Chondrocyte (in vitro differentiated cells): ENCODE measurements at regions not wholly inside any gene's neighbourhood (a gene's known extent, or its start where the extent isn't known, plus 50 kb on each side); places are given as distances from the start of the nearest gene placed in this dataset.
A peak's percentile ranks its signal among the peaks of the same experiment; 100 is the strongest.

Source experiments
- DNase-seq: peaks from one replicate; pipeline ENCODE4 v3.0.0; 2021; ENCODE audit warnings: mixed read lengths, low spot score
- H3K27ac Mint-ChIP-seq: one replicate; pipeline ENCODE4 v1.8.0; 2021; ENCODE audit warnings: mild to moderate bottlenecking, moderate library complexity, mixed read lengths; ENCODE audit not compliant: unreplicated experiment
- H3K27me3 Mint-ChIP-seq: 2 replicates; pipeline ENCODE4 v1.8.0; 2021; ENCODE audit warnings: low read depth, mixed read lengths
- H3K36me3 Mint-ChIP-seq: 2 replicates; pipeline ENCODE4 v1.8.0; 2021; ENCODE audit warnings: low read depth, mixed read lengths
- H3K4me1 Mint-ChIP-seq: 2 replicates; pipeline ENCODE4 v1.8.0; 2021; ENCODE audit warnings: low read depth, mild to moderate bottlenecking, mixed read lengths
- H3K4me3 Mint-ChIP-seq: one replicate; pipeline ENCODE4 v1.8.0; 2021; ENCODE audit warnings: mild to moderate bottlenecking, moderate library complexity, mixed read lengths; ENCODE audit not compliant: unreplicated experiment
- H3K9me3 Mint-ChIP-seq: 2 replicates; pipeline ENCODE4 v1.8.0; 2021; ENCODE audit warnings: low read depth, mixed read lengths
- TF ChIP-seq, protein P1 (sequence below): fragments of 200-600 bp; sonication (generic); IDR thresholded peaks from 2 replicates; pipeline ENCODE4 v1.5.0; 2021; ENCODE audit warnings: antibody characterized with exemption, mild to moderate bottlenecking, moderate library complexity

DNA sequence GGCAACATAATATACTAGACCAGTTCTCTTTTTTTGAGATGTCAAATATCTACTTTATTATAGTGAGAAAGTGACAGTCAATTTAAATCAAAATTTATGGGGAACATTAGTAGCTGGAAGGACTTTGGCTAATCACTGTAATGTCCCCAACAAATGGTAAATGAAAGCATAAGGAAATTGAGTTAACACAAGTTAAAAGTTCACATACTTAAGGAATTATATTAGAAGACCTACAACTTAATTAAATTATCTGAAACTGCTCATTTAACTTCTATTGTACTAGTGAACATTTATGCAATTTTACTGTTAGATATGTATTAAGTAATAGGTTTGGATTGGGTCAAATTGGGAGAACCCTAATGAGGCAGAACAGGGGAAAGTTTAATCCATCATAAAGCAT lies 160.3 kb upstream of the TENM3 start:
- peaks cover 3% of the 10 kb centered on the region for H3K9me3 Mint-ChIP-seq
- H3K36me3 Mint-ChIP-seq = peaks cover 24% of the 10 kb centered on the region
- H3K27me3 Mint-ChIP-seq = no peaks in the 10 kb centered on the region
- H3K27ac Mint-ChIP-seq = peak overlapping the region; percentile 93
- DNase-seq = no peak
- H3K4me1 Mint-ChIP-seq = peaks cover 73% of the 10 kb centered on the region
- TF ChIP-seq, protein P1, sequence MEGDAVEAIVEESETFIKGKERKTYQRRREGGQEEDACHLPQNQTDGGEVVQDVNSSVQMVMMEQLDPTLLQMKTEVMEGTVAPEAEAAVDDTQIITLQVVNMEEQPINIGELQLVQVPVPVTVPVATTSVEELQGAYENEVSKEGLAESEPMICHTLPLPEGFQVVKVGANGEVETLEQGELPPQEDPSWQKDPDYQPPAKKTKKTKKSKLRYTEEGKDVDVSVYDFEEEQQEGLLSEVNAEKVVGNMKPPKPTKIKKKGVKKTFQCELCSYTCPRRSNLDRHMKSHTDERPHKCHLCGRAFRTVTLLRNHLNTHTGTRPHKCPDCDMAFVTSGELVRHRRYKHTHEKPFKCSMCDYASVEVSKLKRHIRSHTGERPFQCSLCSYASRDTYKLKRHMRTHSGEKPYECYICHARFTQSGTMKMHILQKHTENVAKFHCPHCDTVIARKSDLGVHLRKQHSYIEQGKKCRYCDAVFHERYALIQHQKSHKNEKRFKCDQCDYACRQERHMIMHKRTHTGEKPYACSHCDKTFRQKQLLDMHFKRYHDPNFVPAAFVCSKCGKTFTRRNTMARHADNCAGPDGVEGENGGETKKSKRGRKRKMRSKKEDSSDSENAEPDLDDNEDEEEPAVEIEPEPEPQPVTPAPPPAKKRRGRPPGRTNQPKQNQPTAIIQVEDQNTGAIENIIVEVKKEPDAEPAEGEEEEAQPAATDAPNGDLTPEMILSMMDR = no peak
- peak overlapping the region; percentile 68 for H3K4me3 Mint-ChIP-seq

DNA sequence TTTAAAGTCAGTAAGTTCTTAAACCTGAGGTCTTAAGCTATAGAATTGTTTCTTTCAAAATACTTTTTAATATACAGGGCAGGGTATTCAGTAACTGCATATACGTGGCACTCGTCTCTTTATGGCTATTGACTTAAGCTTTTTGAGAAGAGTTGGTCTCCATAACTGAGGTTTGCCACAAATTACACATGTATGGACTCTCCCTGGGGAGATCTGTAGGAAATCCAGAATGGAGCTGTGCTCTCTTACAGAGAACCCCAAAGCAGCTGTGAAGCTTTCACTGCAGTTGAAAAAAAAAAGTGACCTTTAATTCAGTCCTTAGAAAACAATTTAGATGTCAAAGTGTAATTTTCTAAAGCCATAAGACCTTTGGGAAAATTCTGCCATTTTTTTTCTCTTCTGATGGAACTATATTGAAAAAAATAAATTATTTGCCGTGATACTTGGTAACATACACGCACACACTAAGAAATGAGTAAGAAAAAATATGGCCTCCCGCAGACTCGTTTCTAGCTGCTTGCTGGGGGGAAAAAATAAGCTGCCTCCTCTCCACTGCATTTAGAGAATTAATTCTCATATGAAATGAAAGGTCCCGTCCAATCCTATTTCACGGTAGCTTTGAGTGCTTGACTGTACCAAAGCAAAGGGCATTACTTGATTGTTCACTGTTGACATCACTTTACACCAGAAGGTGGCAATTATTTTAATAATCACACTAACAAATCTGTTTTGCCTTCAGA lies 159.4 kb upstream of the TENM3 start:
- Mint-ChIP-seq H3K36me3 (peaks cover 19% of the 10 kb centered on the region), H3K27me3 (no peaks in the 10 kb centered on the region), H3K27ac (peak overlapping the region; percentile 93), H3K9me3 (peaks cover 3% of the 10 kb centered on the region), H3K4me1 (peaks cover 73% of the 10 kb centered on the region), H3K4me3 (peak overlapping the region; percentile 68)
- no peak for DNase-seq
- TF ChIP-seq, protein P1 = peak; percentile 40

DNA sequence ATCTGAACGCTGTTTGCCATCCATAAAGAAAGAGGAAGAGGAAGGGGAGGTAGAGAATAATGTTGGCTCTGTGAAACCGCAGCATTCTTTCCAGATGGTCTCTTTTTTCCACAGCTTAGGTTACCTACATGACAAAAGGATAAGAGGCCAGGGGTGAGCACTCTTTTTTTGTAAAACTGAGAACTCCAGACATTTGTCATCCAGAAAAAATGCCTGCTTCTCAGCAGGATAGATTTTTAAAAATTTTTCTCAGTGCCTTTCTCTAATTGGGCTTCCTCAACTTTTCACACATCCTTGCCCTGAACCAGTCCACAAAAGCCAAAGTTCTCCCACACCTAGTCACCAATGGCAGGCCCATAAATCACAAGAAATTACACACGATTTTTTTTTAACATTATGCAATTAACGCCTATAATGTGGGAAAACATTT lies 158.1 kb upstream of the TENM3 start:
- Mint-ChIP-seq H3K4me3 (peak overlapping the region; percentile 68), H3K4me1 (peaks cover 62% of the 10 kb centered on the region)

DNA sequence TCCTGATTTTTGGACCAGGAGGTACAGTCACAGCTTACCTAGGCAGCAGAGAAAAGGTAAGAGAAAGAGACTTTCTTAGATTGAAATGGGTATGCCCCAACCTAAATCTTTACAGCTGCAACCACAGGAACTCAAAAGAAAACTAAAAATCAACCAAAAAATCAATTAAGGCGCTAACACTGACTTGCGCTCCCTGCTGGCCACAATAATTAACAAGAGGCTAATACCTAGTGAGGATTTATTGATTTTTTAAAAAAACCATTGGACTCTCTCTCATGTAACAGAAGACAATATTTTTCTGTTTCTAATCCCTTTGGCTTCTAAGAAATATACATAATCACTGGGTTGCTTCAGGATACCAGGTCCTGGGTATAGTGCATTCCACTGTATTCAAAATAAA lies 153.9 kb upstream of the TENM3 start:
- Mint-ChIP-seq H3K27me3 (no peaks in the 10 kb centered on the region), H3K36me3 (no peaks in the 10 kb centered on the region), H3K9me3 (no peaks in the 10 kb centered on the region), H3K27ac (no peak overlapping the region), H3K4me1 (peaks cover 50% of the 10 kb centered on the region), H3K4me3 (no peak overlapping the region)
- TF ChIP-seq, protein P1 = peak; percentile 52
- no peak for DNase-seq

More for the DNA sequence above, 158.1 kb upstream of the TENM3 start:
- Mint-ChIP-seq H3K9me3 (peaks cover 3% of the 10 kb centered on the region), H3K27me3 (no peaks in the 10 kb centered on the region), H3K36me3 (peaks cover 11% of the 10 kb centered on the region), H3K27ac (peak overlapping the region; percentile 93)
- TF ChIP-seq, protein P1 = no peak
- no peak for DNase-seq

DNA sequence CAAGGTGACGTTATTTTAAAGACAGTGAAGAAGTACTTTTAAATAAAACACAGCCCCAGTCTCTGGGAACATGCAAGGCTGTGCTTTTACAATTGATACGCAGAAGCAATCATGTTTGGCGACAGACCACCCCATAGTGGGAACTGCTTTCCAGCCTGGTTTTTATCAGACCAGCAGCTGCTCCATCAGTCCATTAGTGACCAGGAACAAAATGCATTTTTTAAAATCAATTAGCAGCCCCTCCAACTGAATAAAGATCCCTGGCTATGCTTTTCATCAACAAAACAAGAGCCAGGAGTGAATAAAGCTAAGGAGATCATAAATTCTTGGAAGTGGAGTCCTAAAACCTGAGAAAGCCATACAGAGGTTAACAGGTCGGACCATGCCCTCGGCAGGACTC lies 153.0 kb upstream of the TENM3 start:
- no peak overlapping the region for H3K27ac Mint-ChIP-seq
- peaks cover 44% of the 10 kb centered on the region for H3K4me1 Mint-ChIP-seq
- no peak overlapping the region for H3K4me3 Mint-ChIP-seq
- no peaks in the 10 kb centered on the region for H3K27me3 Mint-ChIP-seq
- TF ChIP-seq, protein P1 = no peak
- H3K9me3 Mint-ChIP-seq = peaks cover 3% of the 10 kb centered on the region
- DNase-seq = no peak
- no peaks in the 10 kb centered on the region for H3K36me3 Mint-ChIP-seq
